A549 (cell line): ENCODE measurements at regions not wholly inside any gene's neighbourhood (a gene's known extent, or its start where the extent isn't known, plus 50 kb on each side); places are given as distances from the start of the nearest gene placed in this dataset.

Source experiments
- MAZ ChIP-seq: fragments of 150-350 bp; IDR thresholded peaks from 2 replicates; pipeline ENCODE4 v1.6.1; 2014; ENCODE audit warnings: antibody characterized with exemption, low read depth, low read length, borderline replicate concordance
- SMC3 ChIP-seq: fragments of >200 bp; sonication (Bioruptor Twin); formaldehyde crosslinking; IDR thresholded peaks from 3 replicates; pipeline ENCODE4 v1.6.1; 2018; ENCODE audit warnings: inconsistent platforms
- TF ChIP-seq, protein P1 (sequence below): IDR thresholded peaks from 2 replicates; pipeline ENCODE4 v1.6.1; 2012

DNA sequence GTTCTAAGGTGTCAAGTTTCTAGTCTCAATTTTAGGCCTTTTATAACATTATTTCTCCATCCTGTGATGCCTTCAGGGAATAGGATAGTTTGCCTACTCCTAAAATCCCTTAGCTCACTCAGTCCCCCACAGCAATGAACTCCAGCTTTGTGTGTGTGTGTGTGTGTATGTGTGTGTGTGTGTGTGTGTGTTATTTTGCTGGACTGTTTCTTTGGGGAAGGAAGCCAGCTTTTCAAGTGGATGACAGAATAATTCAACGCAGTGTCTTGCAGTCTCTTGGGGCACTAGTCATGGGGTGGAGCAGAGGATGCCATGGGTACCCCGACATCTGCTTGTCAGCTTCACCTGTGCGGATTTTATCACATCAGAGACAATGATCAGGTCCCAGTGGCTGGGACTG lies 262.8 kb upstream of the DAPK1 start:
- TF ChIP-seq, protein P1, sequence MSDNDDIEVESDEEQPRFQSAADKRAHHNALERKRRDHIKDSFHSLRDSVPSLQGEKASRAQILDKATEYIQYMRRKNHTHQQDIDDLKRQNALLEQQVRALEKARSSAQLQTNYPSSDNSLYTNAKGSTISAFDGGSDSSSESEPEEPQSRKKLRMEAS: no peak
- TF ChIP-seq MAZ (no peak), SMC3 (no peak)
